ENCODE measurements at regions not wholly inside any gene's neighbourhood (a gene's known extent, or its start where the extent isn't known, plus 50 kb on each side); places are given as distances from the start of the nearest gene placed in this dataset.

DNA sequence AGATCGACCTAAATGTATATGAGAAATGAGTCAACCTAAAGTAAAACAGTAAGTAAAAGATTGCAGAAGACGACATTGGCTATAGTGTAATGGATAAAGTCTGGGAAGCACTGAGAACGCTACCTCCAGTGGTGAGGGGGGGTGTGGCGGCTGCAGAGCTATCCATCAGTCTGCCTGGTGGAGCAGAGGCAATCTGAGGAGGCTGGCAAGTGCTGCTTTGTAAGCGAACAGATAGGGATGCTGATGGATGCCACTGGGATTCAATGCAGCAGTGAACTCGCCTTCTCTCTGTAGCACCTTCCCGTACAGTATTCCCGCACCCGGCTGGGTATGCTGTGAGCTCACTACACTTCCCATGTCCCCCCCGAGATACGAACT, 261.5 kb downstream of the NSG2 start:
- intact Hi-C loops (cut with DNase I), result no loop called here
- TF ChIP-seq, protein P1, sequence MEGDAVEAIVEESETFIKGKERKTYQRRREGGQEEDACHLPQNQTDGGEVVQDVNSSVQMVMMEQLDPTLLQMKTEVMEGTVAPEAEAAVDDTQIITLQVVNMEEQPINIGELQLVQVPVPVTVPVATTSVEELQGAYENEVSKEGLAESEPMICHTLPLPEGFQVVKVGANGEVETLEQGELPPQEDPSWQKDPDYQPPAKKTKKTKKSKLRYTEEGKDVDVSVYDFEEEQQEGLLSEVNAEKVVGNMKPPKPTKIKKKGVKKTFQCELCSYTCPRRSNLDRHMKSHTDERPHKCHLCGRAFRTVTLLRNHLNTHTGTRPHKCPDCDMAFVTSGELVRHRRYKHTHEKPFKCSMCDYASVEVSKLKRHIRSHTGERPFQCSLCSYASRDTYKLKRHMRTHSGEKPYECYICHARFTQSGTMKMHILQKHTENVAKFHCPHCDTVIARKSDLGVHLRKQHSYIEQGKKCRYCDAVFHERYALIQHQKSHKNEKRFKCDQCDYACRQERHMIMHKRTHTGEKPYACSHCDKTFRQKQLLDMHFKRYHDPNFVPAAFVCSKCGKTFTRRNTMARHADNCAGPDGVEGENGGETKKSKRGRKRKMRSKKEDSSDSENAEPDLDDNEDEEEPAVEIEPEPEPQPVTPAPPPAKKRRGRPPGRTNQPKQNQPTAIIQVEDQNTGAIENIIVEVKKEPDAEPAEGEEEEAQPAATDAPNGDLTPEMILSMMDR (IDR thresholded peaks at IDR 0.05), result no peak
- H3K9me3 ChIP-seq, result no peaks in the 10 kb centered on the region
- no peaks in the 10 kb centered on the region for H3K27me3 ChIP-seq
- H3K36me3 ChIP-seq, result no peaks in the 10 kb centered on the region
- peaks cover 0 to 4% of the 10 kb centered on the region in 2 donors for H3K4me1 ChIP-seq
- DNase-seq (ENCODE audit: low spot score in 2 of 2), result no peak
- no peak overlapping the region for H3K4me3 ChIP-seq
- no peak overlapping the region for H3K27ac ChIP-seq

DNA sequence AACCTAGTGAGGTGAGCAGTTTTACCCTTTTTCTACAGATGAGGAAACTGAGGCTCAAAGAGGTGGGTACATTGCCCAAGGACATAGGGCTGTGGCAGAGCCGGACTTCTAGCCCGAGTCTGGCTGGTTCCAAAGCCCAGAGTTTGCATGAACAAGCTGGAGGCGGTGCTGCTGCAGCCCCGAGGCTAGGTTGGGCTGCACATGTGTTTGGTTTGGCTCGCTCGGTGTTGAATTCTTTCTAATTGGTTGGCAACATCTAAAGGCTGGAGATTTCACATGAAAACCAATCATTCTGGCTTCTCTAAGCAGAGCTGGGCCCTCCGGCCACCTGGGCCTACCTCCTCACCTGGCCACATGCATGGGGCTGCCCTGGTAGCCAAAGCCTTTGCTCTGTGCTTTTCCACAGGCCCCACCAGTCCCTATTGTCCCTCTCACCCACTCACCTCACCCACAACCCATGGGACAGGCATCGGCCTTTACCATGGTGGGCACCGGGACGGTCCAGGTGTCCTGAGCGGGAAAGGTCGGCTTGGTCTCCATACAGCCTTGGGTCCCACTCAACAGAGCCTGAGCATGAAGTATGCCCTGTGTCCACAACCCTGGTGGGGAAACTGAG, 262.3 kb downstream of the NSG2 start:
- no peaks in the 10 kb centered on the region for H3K27me3 ChIP-seq

DNA sequence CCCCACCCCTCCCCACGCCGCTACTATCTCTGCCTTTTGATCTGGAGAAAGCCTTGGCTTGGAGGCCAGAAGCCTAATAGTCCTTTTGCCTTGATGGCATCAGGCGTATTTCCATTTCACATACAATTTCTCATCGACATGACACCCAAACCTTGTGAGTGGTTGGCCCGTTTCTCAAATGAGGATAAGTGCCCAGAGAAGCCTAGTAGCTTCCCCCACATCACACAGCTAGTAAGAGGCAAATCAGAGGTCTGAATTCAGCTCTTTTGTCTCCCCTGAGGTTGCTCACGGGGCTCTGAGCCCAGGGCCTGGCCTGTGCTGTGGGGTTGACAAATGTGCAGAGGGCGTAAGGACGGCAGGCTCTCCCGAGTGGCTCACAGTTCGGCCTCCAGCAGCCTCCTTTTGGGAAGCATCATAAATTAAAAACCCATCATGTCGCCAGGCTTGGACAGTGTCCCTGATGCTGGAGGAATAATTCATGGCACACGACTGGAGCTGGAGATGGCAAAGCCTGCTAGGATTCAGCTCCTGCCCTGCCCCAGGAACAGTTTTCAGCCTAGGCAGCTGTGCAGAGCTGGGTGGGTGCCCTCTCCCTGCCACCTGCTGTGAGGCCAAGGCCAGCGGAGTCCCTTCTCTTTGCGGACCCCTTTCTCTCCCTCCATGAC, 263.8 kb downstream of the NSG2 start:
- intact Hi-C loops (cut with DNase I), result no loop called here
- Histone ChIP-seq H3K9me3 (no peaks in the 10 kb centered on the region), H3K4me1 (peaks cover 0 to 4% of the 10 kb centered on the region in 2 donors), H3K36me3 (no peaks in the 10 kb centered on the region), H3K27me3 (no peaks in the 10 kb centered on the region), H3K27ac (no peak overlapping the region), H3K4me3 (no peak overlapping the region)
- TF ChIP-seq, protein P1 (IDR thresholded peaks at IDR 0.05), result no peak
- peak in 1 of 2 donors; percentile 53 for DNase-seq (ENCODE audit: low spot score in 2 of 2)

More for the DNA sequence above, 262.3 kb downstream of the NSG2 start:
- Histone ChIP-seq H3K36me3 (no peaks in the 10 kb centered on the region), H3K4me3 (no peak overlapping the region), H3K4me1 (peaks cover 0 to 4% of the 10 kb centered on the region in 2 donors), H3K27ac (no peak overlapping the region), H3K9me3 (no peaks in the 10 kb centered on the region)
- DNase-seq (ENCODE audit: low spot score in 2 of 2), result no peak
- intact Hi-C loops (cut with DNase I), result no loop called here
- TF ChIP-seq, protein P1 (IDR thresholded peaks at IDR 0.05), result no peak

DNA sequence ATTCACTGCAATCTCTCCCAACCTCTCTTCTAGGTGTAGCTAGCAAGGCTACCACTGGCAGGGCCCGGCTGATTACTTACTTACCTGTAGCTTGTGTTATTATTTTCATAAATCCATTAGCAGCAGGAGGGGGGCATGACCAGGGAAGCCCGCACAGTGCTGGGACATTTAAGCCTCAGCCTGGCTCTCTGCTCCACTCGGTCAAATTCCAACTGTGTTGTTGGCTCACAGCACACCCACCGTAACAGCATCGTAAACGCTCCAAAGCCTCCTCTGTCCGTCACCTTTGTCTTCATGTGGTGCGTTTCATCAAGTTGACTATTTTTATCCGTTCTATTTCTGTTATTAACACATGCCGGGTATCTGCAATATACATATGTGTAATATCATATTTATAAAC, 264.7 kb downstream of the NSG2 start:
- no peak overlapping the region for H3K27ac ChIP-seq
- no peaks in the 10 kb centered on the region for H3K36me3 ChIP-seq
- H3K27me3 ChIP-seq, result no peaks in the 10 kb centered on the region
- H3K4me1 ChIP-seq, result peaks cover 0 to 4% of the 10 kb centered on the region in 2 donors
- DNase-seq (ENCODE audit: low spot score in 2 of 2), result peak in 1 of 2 donors; percentile 37
- TF ChIP-seq, protein P1 (IDR thresholded peaks at IDR 0.05), result no peak
- H3K9me3 ChIP-seq, result no peaks in the 10 kb centered on the region
- intact Hi-C loops (cut with DNase I), result loop anchor here (5.0 kb wide), 2 partner anchors 338 to 693 kb away; partner anchors contain the start of gene BOD1
- H3K4me3 ChIP-seq, result no peak overlapping the region

DNA sequence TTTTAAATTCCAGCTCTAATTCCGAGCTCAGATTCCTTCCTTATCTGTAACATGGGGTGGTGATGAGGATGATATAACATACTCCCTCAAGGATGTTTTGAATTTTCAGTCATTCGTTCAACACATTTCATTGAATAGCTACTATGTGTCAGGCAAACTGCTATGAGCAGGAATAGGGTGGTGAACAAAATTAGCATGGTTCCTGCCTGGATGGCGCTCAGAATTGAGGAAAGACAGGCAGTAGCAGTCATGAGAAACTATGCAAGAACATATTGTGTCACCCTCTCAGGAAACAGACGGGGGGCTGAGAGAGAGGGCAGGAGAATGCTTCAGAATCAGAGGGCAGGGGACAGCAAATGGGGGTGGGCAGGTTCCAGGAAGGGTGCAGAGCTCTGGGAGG, 265.2 kb downstream of the NSG2 start:
- Histone ChIP-seq H3K9me3 (no peaks in the 10 kb centered on the region), H3K4me3 (no peak overlapping the region), H3K27me3 (no peaks in the 10 kb centered on the region), H3K4me1 (peaks cover 0 to 4% of the 10 kb centered on the region in 2 donors), H3K36me3 (no peaks in the 10 kb centered on the region), H3K27ac (no peak overlapping the region)
- TF ChIP-seq, protein P1 (IDR thresholded peaks at IDR 0.05), result no peak
- intact Hi-C loops (cut with DNase I), result loop anchor here (5.0 kb wide), 2 partner anchors 338 to 693 kb away; partner anchors contain the start of gene BOD1
- DNase-seq (ENCODE audit: low spot score in 2 of 2), result no peak
